H9 (cell line): ENCODE measurements at regions not wholly inside any gene's neighbourhood (a gene's known extent, or its start where the extent isn't known, plus 50 kb on each side); places are given as distances from the start of the nearest gene placed in this dataset.

Experiments
- DNase-seq: peaks from one replicate; pipeline ENCODE4 v3.0.0-alpha.2; 2017
- H2AFZ ChIP-seq: one replicate; pipeline ENCODE4 v1.6.1; 2013; ENCODE audit warnings: mild to moderate bottlenecking, low read length, control low read depth, moderate library complexity
- H2AK5ac ChIP-seq: 2 replicates; pipeline ENCODE4 v1.6.1; 2013; ENCODE audit warnings: low read length, control low read depth, mixed read lengths; ENCODE audit not compliant: insufficient read length
- H2BK120ac ChIP-seq: one replicate; pipeline ENCODE4 v1.6.1; 2013; ENCODE audit warnings: low read depth, mild to moderate bottlenecking, low read length, control low read depth, inconsistent platforms; ENCODE audit not compliant: poor library complexity, severe bottlenecking
- H2BK12ac ChIP-seq: 2 replicates; pipeline ENCODE4 v1.6.1; 2013; ENCODE audit warnings: low read length, control low read depth, mixed read lengths, low read depth; ENCODE audit not compliant: insufficient read length
- H2BK15ac ChIP-seq: 2 replicates; pipeline ENCODE4 v1.6.1; 2013; ENCODE audit warnings: low read depth, low read length, control low read depth
- H2BK20ac ChIP-seq: one replicate; pipeline ENCODE4 v1.6.1; 2013; ENCODE audit warnings: low read depth, mild to moderate bottlenecking, low read length, control low read depth, inconsistent platforms; ENCODE audit not compliant: poor library complexity, severe bottlenecking
- H2BK5ac ChIP-seq: 2 replicates; pipeline ENCODE4 v1.6.1; 2013; ENCODE audit warnings: low read length, control low read depth, mixed read lengths; ENCODE audit not compliant: insufficient read length
- H3K14ac ChIP-seq: 2 replicates; pipeline ENCODE4 v1.6.1; 2013; ENCODE audit warnings: low read length, control low read depth; ENCODE audit not compliant: insufficient read depth
- H3K18ac ChIP-seq: 2 replicates; pipeline ENCODE4 v1.6.1; 2013; ENCODE audit warnings: low read depth, mild to moderate bottlenecking, mixed read lengths, low read length, control low read depth; ENCODE audit not compliant: insufficient read length
- H3K23ac ChIP-seq: 2 replicates; pipeline ENCODE4 v1.6.1; 2013; ENCODE audit warnings: low read length, control low read depth, mixed read lengths, low read depth; ENCODE audit not compliant: insufficient read length
- H3K23me2 ChIP-seq: 2 replicates; pipeline ENCODE4 v1.6.1; 2013; ENCODE audit warnings: low read depth, mild to moderate bottlenecking, mixed read lengths, low read length, control low read depth; ENCODE audit not compliant: insufficient read length, poor library complexity, severe bottlenecking
- H3K27ac ChIP-seq: 2 replicates; pipeline ENCODE4 v1.5.1; 2013; ENCODE audit warnings: low read length, control low read depth, mixed read lengths, low read depth; ENCODE audit not compliant: insufficient read length
- H3K27me3 ChIP-seq: 2 replicates; pipeline ENCODE4 v1.6.1; 2013; ENCODE audit warnings: low read length, control low read depth, inconsistent platforms; ENCODE audit not compliant: insufficient read depth
- H3K4ac ChIP-seq: 2 replicates; pipeline ENCODE4 v1.6.1; 2013; ENCODE audit warnings: low read depth, mild to moderate bottlenecking, control low read depth, inconsistent platforms, low read length, moderate library complexity
- H3K4me1 ChIP-seq: 2 replicates; pipeline ENCODE4 v1.6.1; 2013; ENCODE audit warnings: low read length, control low read depth, inconsistent platforms; ENCODE audit not compliant: insufficient read depth
- H3K4me2 ChIP-seq: 2 replicates; pipeline ENCODE4 v1.6.1; 2013; ENCODE audit warnings: low read length, control low read depth, mixed read lengths; ENCODE audit not compliant: insufficient read length, insufficient read depth
- H3K56ac ChIP-seq: 2 replicates; pipeline ENCODE4 v1.6.1; 2013; ENCODE audit warnings: low read depth, mild to moderate bottlenecking, mixed read lengths, low read length, control low read depth; ENCODE audit not compliant: insufficient read length
- H3K79me1 ChIP-seq: 2 replicates; pipeline ENCODE4 v1.6.1; 2013; ENCODE audit warnings: low read depth, mild to moderate bottlenecking, moderate library complexity, low read length, control low read depth, inconsistent platforms; ENCODE audit not compliant: insufficient read depth, poor library complexity, severe bottlenecking
- H3K79me2 ChIP-seq: 2 replicates; pipeline ENCODE4 v1.6.1; 2013; ENCODE audit warnings: low read length, control low read depth, inconsistent platforms; ENCODE audit not compliant: insufficient read depth
- H3K9ac ChIP-seq: 2 replicates; pipeline ENCODE4 v1.6.1; 2013; ENCODE audit warnings: low read length, control low read depth, mixed read lengths; ENCODE audit not compliant: insufficient read length; ENCODE audit errors: extremely low read depth
- H3K9me3 ChIP-seq: one replicate; pipeline ENCODE4 v1.6.1; 2013; ENCODE audit warnings: low read depth, low read length, inconsistent platforms; ENCODE audit not compliant: control insufficient read depth
- H3T11ph ChIP-seq: one replicate; pipeline ENCODE4 v1.6.1; 2013; ENCODE audit warnings: mild to moderate bottlenecking, low read length, control low read depth, inconsistent platforms
- H4K20me1 ChIP-seq: one replicate; pipeline ENCODE4 v1.6.1; 2013; ENCODE audit not compliant: control insufficient read depth, insufficient read length, insufficient read depth
- H4K5ac ChIP-seq: 2 replicates; pipeline ENCODE4 v1.6.1; 2013; ENCODE audit warnings: low read depth, mild to moderate bottlenecking, mixed read lengths, low read length, control low read depth; ENCODE audit not compliant: insufficient read length
- H4K8ac ChIP-seq: replicated peaks from 2 replicates; pipeline ENCODE4 v1.6.1; 2013; ENCODE audit warnings: low read length, control low read depth, mixed read lengths, low read depth; ENCODE audit not compliant: insufficient read length
- H4K91ac ChIP-seq: 2 replicates; pipeline ENCODE4 v1.6.1; 2013; ENCODE audit warnings: low read depth, mild to moderate bottlenecking, moderate library complexity, mixed read lengths, low read length, control low read depth; ENCODE audit not compliant: insufficient read length
- H3K27ac Mint-ChIP-seq, 3 experiments: 2 replicates in 2 of 3; 3 replicates in 1 of 3; pipeline ENCODE4 v1.8.0; 2020 to 2021; ENCODE audit warnings: mixed read lengths in 3 of 3, mild to moderate bottlenecking in 1 of 3, moderate library complexity in 1 of 3
- H3K27me3 Mint-ChIP-seq: 2 replicates; pipeline ENCODE4 v1.8.0; 2021; ENCODE audit warnings: low read depth, mild to moderate bottlenecking, moderate library complexity, mixed read lengths
- H3K36me3 Mint-ChIP-seq, 3 experiments: 2 replicates in 2 of 3; 3 replicates in 1 of 3; pipeline ENCODE4 v1.8.0; 2020 to 2021; ENCODE audit warnings: low read depth in 3 of 3, mixed read lengths in 3 of 3; ENCODE audit not compliant: insufficient read depth in 1 of 3
- H3K4me1 Mint-ChIP-seq, 2 experiments: 2 replicates each; pipeline ENCODE4 v1.8.0; 2020; ENCODE audit warnings: mixed read lengths in 2 of 2
- H3K4me3 Mint-ChIP-seq, 2 experiments: 2 replicates in 1 of 2; 3 replicates in 1 of 2; pipeline ENCODE4 v1.8.0; 2020 to 2021; ENCODE audit warnings: mild to moderate bottlenecking in 2 of 2, mixed read lengths in 2 of 2, moderate library complexity in 1 of 2
- H3K9me3 Mint-ChIP-seq, 2 experiments: 2 replicates in 1 of 2; 3 replicates in 1 of 2; pipeline ENCODE4 v1.8.0; 2020; ENCODE audit warnings: mild to moderate bottlenecking in 2 of 2, mixed read lengths in 2 of 2, moderate library complexity in 1 of 2
- WGBS: extraction: QIAGEN DNeasy Blood & Tissue Kit; methylation state at CpG from one replicate; pipeline ENCODE4 v1.1.7; 2013; ENCODE audit warnings: missing lambda C conversion rate, low lambda C conversion rate, mixed read lengths; ENCODE audit not compliant: insufficient read length; ENCODE audit errors: extremely low coverage; 5-methylcytosine and 5-hydroxymethylcytosine counted together
- TF ChIP-seq, protein P1 (sequence below): fragments of 200-600 bp; sonication (generic); conservative IDR thresholded peaks from 3 replicates; pipeline ENCODE4 v1.8.0; 2021; ENCODE audit warnings: antibody characterized with exemption, mild to moderate bottlenecking

DNA sequence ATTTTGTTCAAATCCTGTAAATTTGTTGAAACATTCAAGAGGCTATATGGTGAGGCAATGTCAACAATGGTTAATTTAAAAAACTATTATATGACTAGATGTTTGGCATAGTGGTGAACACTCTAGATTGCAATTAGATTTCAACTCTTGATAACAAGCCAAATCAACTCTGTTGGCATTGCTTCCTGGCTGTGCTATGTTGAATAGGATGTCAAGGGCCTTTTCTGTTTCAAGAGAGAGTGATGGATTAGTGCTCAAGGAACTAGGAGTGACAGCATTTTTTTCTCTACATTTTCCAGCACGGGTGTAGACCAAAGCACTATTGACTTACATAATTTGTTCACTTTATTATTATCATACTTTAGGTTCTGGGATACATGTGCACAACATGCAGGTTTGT is 172.4 kb upstream of the KCNH7 start:
- Histone ChIP-seq H3K4me1 (no peaks in the 10 kb centered on the region), H3K9ac (no peak overlapping the region), H4K5ac (no peak overlapping the region), H3K27me3 (no peaks in the 10 kb centered on the region), H4K20me1 (no peaks in the 10 kb centered on the region), H3K18ac (no peak overlapping the region), H4K91ac (no peak overlapping the region), H3K14ac (no peak overlapping the region), H2BK15ac (no peak overlapping the region), H3K23me2 (no peaks in the 10 kb centered on the region), H2BK5ac (no peak overlapping the region), H2BK20ac (no peak overlapping the region), H3K56ac (no peak overlapping the region), H2AFZ (no peak overlapping the region), H2AK5ac (no peak overlapping the region), H3K79me1 (no peaks in the 10 kb centered on the region), H3K27ac (no peak overlapping the region), H3T11ph (no peak overlapping the region), H3K4ac (no peak overlapping the region), H3K9me3 (no peaks in the 10 kb centered on the region), H3K23ac (no peak overlapping the region), H2BK12ac (no peak overlapping the region), H2BK120ac (no peak overlapping the region), H4K8ac (no peak overlapping the region), H3K4me2 (no peak overlapping the region), H3K79me2 (no peaks in the 10 kb centered on the region)
- TF ChIP-seq, protein P1, sequence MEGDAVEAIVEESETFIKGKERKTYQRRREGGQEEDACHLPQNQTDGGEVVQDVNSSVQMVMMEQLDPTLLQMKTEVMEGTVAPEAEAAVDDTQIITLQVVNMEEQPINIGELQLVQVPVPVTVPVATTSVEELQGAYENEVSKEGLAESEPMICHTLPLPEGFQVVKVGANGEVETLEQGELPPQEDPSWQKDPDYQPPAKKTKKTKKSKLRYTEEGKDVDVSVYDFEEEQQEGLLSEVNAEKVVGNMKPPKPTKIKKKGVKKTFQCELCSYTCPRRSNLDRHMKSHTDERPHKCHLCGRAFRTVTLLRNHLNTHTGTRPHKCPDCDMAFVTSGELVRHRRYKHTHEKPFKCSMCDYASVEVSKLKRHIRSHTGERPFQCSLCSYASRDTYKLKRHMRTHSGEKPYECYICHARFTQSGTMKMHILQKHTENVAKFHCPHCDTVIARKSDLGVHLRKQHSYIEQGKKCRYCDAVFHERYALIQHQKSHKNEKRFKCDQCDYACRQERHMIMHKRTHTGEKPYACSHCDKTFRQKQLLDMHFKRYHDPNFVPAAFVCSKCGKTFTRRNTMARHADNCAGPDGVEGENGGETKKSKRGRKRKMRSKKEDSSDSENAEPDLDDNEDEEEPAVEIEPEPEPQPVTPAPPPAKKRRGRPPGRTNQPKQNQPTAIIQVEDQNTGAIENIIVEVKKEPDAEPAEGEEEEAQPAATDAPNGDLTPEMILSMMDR, result no peak
- no CpG with 5 or more reads among the region's 1 CpG for WGBS
- H3K27me3 Mint-ChIP-seq, result no peaks in the 10 kb centered on the region
- peaks cover 0 to 7% (median 5%) of the 10 kb centered on the region in 3 experiments; a peak in 2 of 7 replicates for H3K36me3 Mint-ChIP-seq
- H3K4me1 Mint-ChIP-seq, result no peaks in the 10 kb centered on the region
- H3K9me3 Mint-ChIP-seq, result peaks cover 14 to 16% of the 10 kb centered on the region in 2 experiments; a peak in 4 of 5 replicates
- H3K27ac Mint-ChIP-seq, result no peak overlapping the region
- H3K4me3 Mint-ChIP-seq, result no peak overlapping the region
- no peak for DNase-seq
